Tibial nerve (tissue), 4 donors: ENCODE measurements at regions not wholly inside any gene's neighbourhood (a gene's known extent, or its start where the extent isn't known, plus 50 kb on each side); places are given as distances from the start of the nearest gene placed in this dataset.

Source experiments
- DNase-seq, 2 donors: peaks; one replicate each; pipeline ENCODE4 v3.0.0-alpha.2; 2019; ENCODE audit warnings: low spot score in 2 of 2
- H3K27ac ChIP-seq, 4 donors: fragments of 200-600 bp; sonication (generic) in 3 of 4; one replicate each; pipeline ENCODE4 v1.5.1; 2017 to 2019; ENCODE audit warnings: mild to moderate bottlenecking in 1 of 4
- H3K27me3 ChIP-seq, 2 donors: fragments of 200-600 bp; sonication (generic) in 1 of 2; one replicate each; pipeline versions ENCODE4 v1.5.1 to v1.6.0; 2017 to 2019
- H3K36me3 ChIP-seq, 3 donors: fragments of 200-600 bp; sonication (generic); one replicate each; pipeline ENCODE4 v1.5.1; 2018 to 2019
- H3K4me1 ChIP-seq, 4 donors: fragments of 200-600 bp; sonication (generic) in 3 of 4; one replicate each; pipeline ENCODE4 v1.5.1; 2017 to 2019
- H3K4me3 ChIP-seq, 4 donors: fragments of 200-600 bp; sonication (generic) in 3 of 4; one replicate each; pipeline ENCODE4 v1.5.1; 2017 to 2019; ENCODE audit warnings: mild to moderate bottlenecking in 1 of 4, moderate library complexity in 1 of 4
- H3K9me3 ChIP-seq, 4 donors: fragments of 200-600 bp; sonication (generic) in 3 of 4; one replicate each; pipeline ENCODE4 v1.5.1; 2017 to 2019
- EP300 ChIP-seq, 2 donors: sonication (generic); formaldehyde crosslinking; IDR thresholded peaks; one replicate each; pipeline ENCODE4 v1.6.1; 2017; ENCODE audit warnings: antibody characterized with exemption in 2 of 2, mild to moderate bottlenecking in 1 of 2
- POLR2A ChIP-seq, 2 donors: fragments of 450-650 bp; IDR thresholded peaks; one replicate each; pipeline ENCODE4 v1.6.1; 2017; ENCODE audit warnings: antibody characterized with exemption in 2 of 2, mild to moderate bottlenecking in 2 of 2, moderate library complexity in 2 of 2
- WGBS, 2 donors: methylation state at CpG; one replicate each; pipeline ENCODE4 v1.1.5; 2018; 5-methylcytosine and 5-hydroxymethylcytosine counted together
- TF ChIP-seq, protein P1 (sequence below), 5 experiments: fragments of 200-600 bp in 3 of 5; fragments of 450-650 bp in 2 of 5; sonication (generic) in 3 of 5; IDR thresholded peaks; one replicate each; pipeline ENCODE4 v1.5.1; 2016 to 2019; ENCODE audit warnings: antibody characterized with exemption in 5 of 5, mild to moderate bottlenecking in 3 of 5, moderate library complexity in 2 of 5

- Histone ChIP-seq H3K27ac (no peak overlapping the region), H3K4me1 (no peaks in the 10 kb centered on the region), H3K36me3 (no peaks in the 10 kb centered on the region), H3K27me3 (no peaks in the 10 kb centered on the region), H3K4me3 (no peak overlapping the region), H3K9me3 (peaks cover 0 to 14% (median 0%) of the 10 kb centered on the region in 4 donors)
- DNase-seq = no peak
- TF ChIP-seq EP300 (IDR thresholded peaks at IDR 0.05) = no peak
- WGBS, 2 donors = 70 to 83% methylated on average over 5 of the region's 5 CpGs
Measured at GRCh38 chr16:25493136-25493811, 198.5 kb upstream of the HS3ST4 start.

DNA sequence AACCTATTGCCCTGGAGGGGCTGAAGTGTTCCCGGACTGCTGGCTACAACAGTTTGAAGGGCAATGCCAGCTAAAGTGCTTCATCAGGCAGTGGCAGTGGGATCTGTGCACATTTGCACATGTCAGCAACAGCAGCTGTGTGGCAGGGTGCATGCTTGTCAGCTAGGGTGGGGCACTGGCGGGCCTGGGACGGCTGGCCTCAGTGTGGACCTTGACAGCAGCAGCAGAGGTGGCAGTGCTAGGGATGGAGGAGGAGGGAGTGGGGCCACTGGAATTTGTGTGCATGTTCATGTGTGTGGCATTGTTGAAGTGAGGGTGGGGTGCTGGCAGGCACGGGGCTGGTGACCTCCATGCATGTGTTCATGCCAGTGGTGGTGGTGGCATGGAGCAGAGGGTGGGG lies 203.3 kb upstream of the HS3ST4 start:
- no peak overlapping the region for H3K4me3 ChIP-seq
- no peak for DNase-seq
- WGBS, 2 donors = 82 to 96% methylated on average over 4 of the region's 4 CpGs
- H3K4me1 ChIP-seq = no peaks in the 10 kb centered on the region
- H3K27ac ChIP-seq = no peak overlapping the region
- H3K9me3 ChIP-seq = peaks cover 0 to 25% (median 0%) of the 10 kb centered on the region in 4 donors
- H3K27me3 ChIP-seq = no peaks in the 10 kb centered on the region
- H3K36me3 ChIP-seq = no peaks in the 10 kb centered on the region
- TF ChIP-seq EP300 (IDR thresholded peaks at IDR 0.05) (no peak), POLR2A (IDR thresholded peaks at IDR 0.05) (no peak)
- TF ChIP-seq, protein P1, sequence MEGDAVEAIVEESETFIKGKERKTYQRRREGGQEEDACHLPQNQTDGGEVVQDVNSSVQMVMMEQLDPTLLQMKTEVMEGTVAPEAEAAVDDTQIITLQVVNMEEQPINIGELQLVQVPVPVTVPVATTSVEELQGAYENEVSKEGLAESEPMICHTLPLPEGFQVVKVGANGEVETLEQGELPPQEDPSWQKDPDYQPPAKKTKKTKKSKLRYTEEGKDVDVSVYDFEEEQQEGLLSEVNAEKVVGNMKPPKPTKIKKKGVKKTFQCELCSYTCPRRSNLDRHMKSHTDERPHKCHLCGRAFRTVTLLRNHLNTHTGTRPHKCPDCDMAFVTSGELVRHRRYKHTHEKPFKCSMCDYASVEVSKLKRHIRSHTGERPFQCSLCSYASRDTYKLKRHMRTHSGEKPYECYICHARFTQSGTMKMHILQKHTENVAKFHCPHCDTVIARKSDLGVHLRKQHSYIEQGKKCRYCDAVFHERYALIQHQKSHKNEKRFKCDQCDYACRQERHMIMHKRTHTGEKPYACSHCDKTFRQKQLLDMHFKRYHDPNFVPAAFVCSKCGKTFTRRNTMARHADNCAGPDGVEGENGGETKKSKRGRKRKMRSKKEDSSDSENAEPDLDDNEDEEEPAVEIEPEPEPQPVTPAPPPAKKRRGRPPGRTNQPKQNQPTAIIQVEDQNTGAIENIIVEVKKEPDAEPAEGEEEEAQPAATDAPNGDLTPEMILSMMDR (IDR thresholded peaks at IDR 0.05) = no peak

- Histone ChIP-seq H3K4me1 (no peaks in the 10 kb centered on the region), H3K9me3 (peaks cover 0 to 25% (median 0%) of the 10 kb centered on the region in 4 donors), H3K4me3 (no peak overlapping the region), H3K36me3 (no peaks in the 10 kb centered on the region), H3K27me3 (no peaks in the 10 kb centered on the region), H3K27ac (no peak overlapping the region)
- no peak for DNase-seq
- WGBS, 2 donors = 38 to 70% methylated on average over 1 of the region's 1 CpG
- TF ChIP-seq EP300 (IDR thresholded peaks at IDR 0.05) (no peak), POLR2A (IDR thresholded peaks at IDR 0.05) (no peak)
- TF ChIP-seq, protein P1 (IDR thresholded peaks at IDR 0.05) = no peak
Measured at GRCh38 chr16:25487888-25488287, 203.9 kb upstream of the HS3ST4 start.

GRCh38 chr16:25481636-25482035 lies 210.1 kb upstream of the HS3ST4 start:
- Histone ChIP-seq H3K36me3 (no peaks in the 10 kb centered on the region), H3K27ac (no peak overlapping the region), H3K9me3 (no peaks in the 10 kb centered on the region), H3K27me3 (no peaks in the 10 kb centered on the region), H3K4me1 (no peaks in the 10 kb centered on the region), H3K4me3 (no peak overlapping the region)
- no peak for TF ChIP-seq POLR2A (IDR thresholded peaks at IDR 0.05)
- no peak for TF ChIP-seq EP300 (IDR thresholded peaks at IDR 0.05)
- TF ChIP-seq, protein P1 (IDR thresholded peaks at IDR 0.05) = no peak
- DNase-seq = no peak
- 58 to 62% methylated on average over 1 of the region's 1 CpG for WGBS, 2 donors

DNA sequence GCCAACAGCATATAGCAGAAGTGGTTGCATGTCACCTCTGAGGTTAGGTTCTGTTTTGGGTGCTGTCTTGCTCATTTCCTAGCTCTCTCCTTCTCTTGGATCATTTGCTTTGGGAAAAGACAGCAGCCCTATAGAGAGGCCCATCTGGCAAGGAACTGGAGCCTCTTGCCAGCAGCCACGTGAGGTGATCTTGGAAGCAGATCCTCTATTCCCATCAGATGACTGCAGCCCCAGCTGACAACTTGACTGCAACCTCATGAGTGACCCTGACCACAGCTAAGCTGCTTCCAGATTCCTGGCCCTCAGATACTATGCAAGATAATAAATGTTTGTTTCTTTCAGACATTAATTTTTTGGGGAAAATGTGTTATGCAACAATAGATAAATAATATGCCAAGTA lies 213.3 kb upstream of the HS3ST4 start:
- Histone ChIP-seq H3K27me3 (no peaks in the 10 kb centered on the region), H3K27ac (no peak overlapping the region), H3K4me1 (no peaks in the 10 kb centered on the region), H3K4me3 (no peak overlapping the region), H3K9me3 (no peaks in the 10 kb centered on the region), H3K36me3 (no peaks in the 10 kb centered on the region)
- TF ChIP-seq EP300 (IDR thresholded peaks at IDR 0.05) (no peak), POLR2A (IDR thresholded peaks at IDR 0.05) (no peak)
- TF ChIP-seq, protein P1 (IDR thresholded peaks at IDR 0.05) = no peak
- DNase-seq = no peak
- 36 to 52% methylated on average over 1 of the region's 1 CpG for WGBS, 2 donors
